GM23338 (cell line): ENCODE measurements at regions not wholly inside any gene's neighbourhood (a gene's known extent, or its start where the extent isn't known, plus 50 kb on each side); places are given as distances from the start of the nearest gene placed in this dataset.

Source experiments
- ATAC-seq: fragments of 200-7000 bp; cut with Tn5 transposase; 3 replicates; pipeline ENCODE4 v1.9.1; 2020
- DNase-seq: peaks from one replicate; pipeline ENCODE4 v3.0.0-alpha.2; 2015; ENCODE audit warnings: low spot score
- H2AFZ ChIP-seq: fragments of 200-600 bp; sonication (generic); 2 replicates; pipeline ENCODE4 v1.8.0; 2016; ENCODE audit warnings: antibody characterized with exemption, mild to moderate bottlenecking, moderate library complexity
- H3F3A ChIP-seq: fragments of 200-600 bp; sonication (generic); replicated peaks from 2 replicates; pipeline ENCODE4 v1.8.0; 2017; ENCODE audit warnings: antibody characterized with exemption, mixed run types, low read depth
- H3K27ac ChIP-seq: fragments of 200-600 bp; sonication (generic); 2 replicates; pipeline ENCODE4 v1.6.1; 2016; ENCODE audit warnings: low read depth
- H3K27me3 ChIP-seq: fragments of 200-600 bp; sonication (generic); 2 replicates; pipeline ENCODE4 v1.8.0; 2016; ENCODE audit warnings: mild to moderate bottlenecking, mixed run types, moderate library complexity; ENCODE audit not compliant: insufficient read depth
- H3K36me3 ChIP-seq: fragments of 200-600 bp; sonication (generic); 2 replicates; pipeline ENCODE4 v1.8.0; 2016; ENCODE audit warnings: mild to moderate bottlenecking; ENCODE audit not compliant: insufficient read depth
- H3K4me1 ChIP-seq: fragments of 200-600 bp; sonication (generic); 2 replicates; pipeline ENCODE4 v1.8.0; 2016; ENCODE audit warnings: mild to moderate bottlenecking, moderate library complexity; ENCODE audit not compliant: insufficient read depth
- H3K4me2 ChIP-seq: fragments of 200-600 bp; sonication (generic); 2 replicates; pipeline ENCODE4 v1.7.1; 2017; ENCODE audit warnings: mixed run types
- H3K4me3 ChIP-seq: fragments of 200-600 bp; sonication (generic); 2 replicates; pipeline ENCODE4 v1.6.1; 2016; ENCODE audit warnings: mixed run types
- H3K79me2 ChIP-seq: fragments of 200-600 bp; sonication (generic); replicated peaks from 2 replicates; pipeline ENCODE4 v1.8.0; 2017; ENCODE audit warnings: mild to moderate bottlenecking; ENCODE audit not compliant: insufficient read depth
- H3K9me2 ChIP-seq: fragments of 200-600 bp; sonication (generic); 2 replicates; pipeline ENCODE4 v1.8.0; 2017; ENCODE audit not compliant: insufficient read depth
- H4K20me1 ChIP-seq: fragments of 200-600 bp; sonication (generic); replicated peaks from 2 replicates; pipeline ENCODE4 v1.8.0; 2017; ENCODE audit warnings: mild to moderate bottlenecking; ENCODE audit not compliant: insufficient read depth
- H3K27ac Mint-ChIP-seq: 2 replicates; pipeline ENCODE4 v1.8.0; 2020; ENCODE audit warnings: inconsistent platforms, mild to moderate bottlenecking, moderate library complexity, mixed read lengths
- H3K27me3 Mint-ChIP-seq: 3 replicates; pipeline ENCODE4 v1.8.0; 2022; ENCODE audit warnings: low read depth, mild to moderate bottlenecking, moderate library complexity, mixed read lengths, inconsistent platforms; ENCODE audit not compliant: insufficient read depth, poor library complexity
- H3K36me3 Mint-ChIP-seq: 3 replicates; pipeline ENCODE4 v1.8.0; 2021; ENCODE audit warnings: low read depth, mild to moderate bottlenecking, inconsistent platforms, moderate library complexity, mixed read lengths
- H3K4me1 Mint-ChIP-seq: 3 replicates; pipeline ENCODE4 v1.8.0; 2020; ENCODE audit warnings: mild to moderate bottlenecking, inconsistent platforms, mixed read lengths
- H3K4me3 Mint-ChIP-seq: 3 replicates; pipeline ENCODE4 v1.8.0; 2021; ENCODE audit warnings: moderate library complexity, mild to moderate bottlenecking, inconsistent platforms, mixed read lengths
- H3K9me3 Mint-ChIP-seq: 3 replicates; pipeline ENCODE4 v1.8.0; 2020; ENCODE audit warnings: moderate library complexity, mild to moderate bottlenecking, inconsistent platforms, mixed read lengths
- CREB1 ChIP-seq: fragments of 250-450 bp; sonication (Bioruptor Pico); IDR thresholded peaks from 2 replicates; pipeline ENCODE4 v1.5.0; 2020; ENCODE audit warnings: low read depth, mild to moderate bottlenecking, moderate library complexity
- EZH2 ChIP-seq: fragments of 200-600 bp; sonication (generic); IDR thresholded peaks from one replicate; pipeline ENCODE4 v1.8.0; 2017; ENCODE audit warnings: antibody characterized with exemption, mild to moderate bottlenecking, low read depth; ENCODE audit not compliant: unreplicated experiment
- EZH2phosphoT487 ChIP-seq: fragments of 200-600 bp; sonication (generic); IDR thresholded peaks from one replicate; pipeline ENCODE4 v1.8.1; 2018; ENCODE audit warnings: antibody characterized with exemption; ENCODE audit not compliant: unreplicated experiment
- JUNB ChIP-seq: IDR thresholded peaks from one replicate; pipeline ENCODE4 v1.6.1; 2016; ENCODE audit warnings: antibody characterized with exemption; ENCODE audit not compliant: unreplicated experiment
- NANOG ChIP-seq: IDR thresholded peaks from 2 replicates; pipeline ENCODE4 v1.6.1; 2016; ENCODE audit warnings: antibody characterized with exemption, borderline replicate concordance
- POLR2AphosphoS5 ChIP-seq: IDR thresholded peaks from 2 replicates; pipeline ENCODE4 v1.6.1; 2016; ENCODE audit warnings: antibody characterized with exemption, low read depth
- STAT1 ChIP-seq: IDR thresholded peaks from one replicate; pipeline ENCODE4 v1.6.1; 2016; ENCODE audit warnings: antibody characterized with exemption; ENCODE audit not compliant: unreplicated experiment
- ZNF114 ChIP-seq: fragments of 250-450 bp; sonication (Bioruptor Pico); IDR thresholded peaks from 2 replicates; pipeline ENCODE4 v1.5.0; 2020; ENCODE audit warnings: mild to moderate bottlenecking, moderate library complexity
- ZNF331 ChIP-seq: fragments of 250-450 bp; sonication (Bioruptor Pico); IDR thresholded peaks from 2 replicates; pipeline ENCODE4 v1.5.0; 2020; ENCODE audit warnings: low read depth, mild to moderate bottlenecking, moderate library complexity
- TF ChIP-seq, protein P1 (sequence below): IDR thresholded peaks from one replicate; pipeline ENCODE4 v1.6.1; 2018; ENCODE audit warnings: antibody characterized with exemption; ENCODE audit not compliant: unreplicated experiment
- TF ChIP-seq, protein P2 (sequence below): fragments of 250-450 bp; sonication (Bioruptor Pico); IDR thresholded peaks from 2 replicates; pipeline ENCODE4 v1.5.0; 2020; ENCODE audit warnings: mild to moderate bottlenecking, moderate library complexity

GRCh38 chr2:118711603-118712002, 135.8 kb downstream of the EN1 start (continued):
- TF ChIP-seq, protein P1, sequence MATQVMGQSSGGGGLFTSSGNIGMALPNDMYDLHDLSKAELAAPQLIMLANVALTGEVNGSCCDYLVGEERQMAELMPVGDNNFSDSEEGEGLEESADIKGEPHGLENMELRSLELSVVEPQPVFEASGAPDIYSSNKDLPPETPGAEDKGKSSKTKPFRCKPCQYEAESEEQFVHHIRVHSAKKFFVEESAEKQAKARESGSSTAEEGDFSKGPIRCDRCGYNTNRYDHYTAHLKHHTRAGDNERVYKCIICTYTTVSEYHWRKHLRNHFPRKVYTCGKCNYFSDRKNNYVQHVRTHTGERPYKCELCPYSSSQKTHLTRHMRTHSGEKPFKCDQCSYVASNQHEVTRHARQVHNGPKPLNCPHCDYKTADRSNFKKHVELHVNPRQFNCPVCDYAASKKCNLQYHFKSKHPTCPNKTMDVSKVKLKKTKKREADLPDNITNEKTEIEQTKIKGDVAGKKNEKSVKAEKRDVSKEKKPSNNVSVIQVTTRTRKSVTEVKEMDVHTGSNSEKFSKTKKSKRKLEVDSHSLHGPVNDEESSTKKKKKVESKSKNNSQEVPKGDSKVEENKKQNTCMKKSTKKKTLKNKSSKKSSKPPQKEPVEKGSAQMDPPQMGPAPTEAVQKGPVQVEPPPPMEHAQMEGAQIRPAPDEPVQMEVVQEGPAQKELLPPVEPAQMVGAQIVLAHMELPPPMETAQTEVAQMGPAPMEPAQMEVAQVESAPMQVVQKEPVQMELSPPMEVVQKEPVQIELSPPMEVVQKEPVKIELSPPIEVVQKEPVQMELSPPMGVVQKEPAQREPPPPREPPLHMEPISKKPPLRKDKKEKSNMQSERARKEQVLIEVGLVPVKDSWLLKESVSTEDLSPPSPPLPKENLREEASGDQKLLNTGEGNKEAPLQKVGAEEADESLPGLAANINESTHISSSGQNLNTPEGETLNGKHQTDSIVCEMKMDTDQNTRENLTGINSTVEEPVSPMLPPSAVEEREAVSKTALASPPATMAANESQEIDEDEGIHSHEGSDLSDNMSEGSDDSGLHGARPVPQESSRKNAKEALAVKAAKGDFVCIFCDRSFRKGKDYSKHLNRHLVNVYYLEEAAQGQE = no peak
- TF ChIP-seq EZH2phosphoT487 (no peak), EZH2 (no peak), ZNF331 (no peak), NANOG (no peak), ZNF114 (CRISPR knock-in tag) (no peak), CREB1 (CRISPR knock-in tag) (no peak), STAT1 (no peak), JUNB (no peak)

- Mint-ChIP-seq H3K4me1 (peaks cover 12% of the 10 kb centered on the region; the same call in 2 of the 3 replicates), H3K4me3 (no peak overlapping the region), H3K27ac (no peak overlapping the region), H3K27me3 (peaks cover 10% of the 10 kb centered on the region), H3K9me3 (no peaks in the 10 kb centered on the region; the same call in 2 of the 3 replicates), H3K36me3 (no peaks in the 10 kb centered on the region; the same call in 2 of the 3 replicates)
- H3K4me3 ChIP-seq = no peak overlapping the region
- H4K20me1 ChIP-seq = no peaks in the 10 kb centered on the region
- ATAC-seq (no peak), DNase-seq (no peak)
- no peaks in the 10 kb centered on the region for H3K36me3 ChIP-seq
- 0 out of 2 replicates have a peak, but pooled peaks cover 3% of the 10 kb centered on the region for H3K9me2 ChIP-seq
- H3K27ac ChIP-seq = no peak overlapping the region
- no peak overlapping the region for H3K4me2 ChIP-seq
- no peaks in the 10 kb centered on the region for H3K27me3 ChIP-seq
- no peak overlapping the region for H2AFZ ChIP-seq
- no peaks in the 10 kb centered on the region for H3K4me1 ChIP-seq
- H3K79me2 ChIP-seq = no peaks in the 10 kb centered on the region
- H3F3A ChIP-seq = no peaks in the 10 kb centered on the region
- no peak for TF ChIP-seq STAT1
- TF ChIP-seq, protein P1 = no peak
- no peak for TF ChIP-seq NANOG
- no peak for TF ChIP-seq JUNB
- TF ChIP-seq, protein P2, sequence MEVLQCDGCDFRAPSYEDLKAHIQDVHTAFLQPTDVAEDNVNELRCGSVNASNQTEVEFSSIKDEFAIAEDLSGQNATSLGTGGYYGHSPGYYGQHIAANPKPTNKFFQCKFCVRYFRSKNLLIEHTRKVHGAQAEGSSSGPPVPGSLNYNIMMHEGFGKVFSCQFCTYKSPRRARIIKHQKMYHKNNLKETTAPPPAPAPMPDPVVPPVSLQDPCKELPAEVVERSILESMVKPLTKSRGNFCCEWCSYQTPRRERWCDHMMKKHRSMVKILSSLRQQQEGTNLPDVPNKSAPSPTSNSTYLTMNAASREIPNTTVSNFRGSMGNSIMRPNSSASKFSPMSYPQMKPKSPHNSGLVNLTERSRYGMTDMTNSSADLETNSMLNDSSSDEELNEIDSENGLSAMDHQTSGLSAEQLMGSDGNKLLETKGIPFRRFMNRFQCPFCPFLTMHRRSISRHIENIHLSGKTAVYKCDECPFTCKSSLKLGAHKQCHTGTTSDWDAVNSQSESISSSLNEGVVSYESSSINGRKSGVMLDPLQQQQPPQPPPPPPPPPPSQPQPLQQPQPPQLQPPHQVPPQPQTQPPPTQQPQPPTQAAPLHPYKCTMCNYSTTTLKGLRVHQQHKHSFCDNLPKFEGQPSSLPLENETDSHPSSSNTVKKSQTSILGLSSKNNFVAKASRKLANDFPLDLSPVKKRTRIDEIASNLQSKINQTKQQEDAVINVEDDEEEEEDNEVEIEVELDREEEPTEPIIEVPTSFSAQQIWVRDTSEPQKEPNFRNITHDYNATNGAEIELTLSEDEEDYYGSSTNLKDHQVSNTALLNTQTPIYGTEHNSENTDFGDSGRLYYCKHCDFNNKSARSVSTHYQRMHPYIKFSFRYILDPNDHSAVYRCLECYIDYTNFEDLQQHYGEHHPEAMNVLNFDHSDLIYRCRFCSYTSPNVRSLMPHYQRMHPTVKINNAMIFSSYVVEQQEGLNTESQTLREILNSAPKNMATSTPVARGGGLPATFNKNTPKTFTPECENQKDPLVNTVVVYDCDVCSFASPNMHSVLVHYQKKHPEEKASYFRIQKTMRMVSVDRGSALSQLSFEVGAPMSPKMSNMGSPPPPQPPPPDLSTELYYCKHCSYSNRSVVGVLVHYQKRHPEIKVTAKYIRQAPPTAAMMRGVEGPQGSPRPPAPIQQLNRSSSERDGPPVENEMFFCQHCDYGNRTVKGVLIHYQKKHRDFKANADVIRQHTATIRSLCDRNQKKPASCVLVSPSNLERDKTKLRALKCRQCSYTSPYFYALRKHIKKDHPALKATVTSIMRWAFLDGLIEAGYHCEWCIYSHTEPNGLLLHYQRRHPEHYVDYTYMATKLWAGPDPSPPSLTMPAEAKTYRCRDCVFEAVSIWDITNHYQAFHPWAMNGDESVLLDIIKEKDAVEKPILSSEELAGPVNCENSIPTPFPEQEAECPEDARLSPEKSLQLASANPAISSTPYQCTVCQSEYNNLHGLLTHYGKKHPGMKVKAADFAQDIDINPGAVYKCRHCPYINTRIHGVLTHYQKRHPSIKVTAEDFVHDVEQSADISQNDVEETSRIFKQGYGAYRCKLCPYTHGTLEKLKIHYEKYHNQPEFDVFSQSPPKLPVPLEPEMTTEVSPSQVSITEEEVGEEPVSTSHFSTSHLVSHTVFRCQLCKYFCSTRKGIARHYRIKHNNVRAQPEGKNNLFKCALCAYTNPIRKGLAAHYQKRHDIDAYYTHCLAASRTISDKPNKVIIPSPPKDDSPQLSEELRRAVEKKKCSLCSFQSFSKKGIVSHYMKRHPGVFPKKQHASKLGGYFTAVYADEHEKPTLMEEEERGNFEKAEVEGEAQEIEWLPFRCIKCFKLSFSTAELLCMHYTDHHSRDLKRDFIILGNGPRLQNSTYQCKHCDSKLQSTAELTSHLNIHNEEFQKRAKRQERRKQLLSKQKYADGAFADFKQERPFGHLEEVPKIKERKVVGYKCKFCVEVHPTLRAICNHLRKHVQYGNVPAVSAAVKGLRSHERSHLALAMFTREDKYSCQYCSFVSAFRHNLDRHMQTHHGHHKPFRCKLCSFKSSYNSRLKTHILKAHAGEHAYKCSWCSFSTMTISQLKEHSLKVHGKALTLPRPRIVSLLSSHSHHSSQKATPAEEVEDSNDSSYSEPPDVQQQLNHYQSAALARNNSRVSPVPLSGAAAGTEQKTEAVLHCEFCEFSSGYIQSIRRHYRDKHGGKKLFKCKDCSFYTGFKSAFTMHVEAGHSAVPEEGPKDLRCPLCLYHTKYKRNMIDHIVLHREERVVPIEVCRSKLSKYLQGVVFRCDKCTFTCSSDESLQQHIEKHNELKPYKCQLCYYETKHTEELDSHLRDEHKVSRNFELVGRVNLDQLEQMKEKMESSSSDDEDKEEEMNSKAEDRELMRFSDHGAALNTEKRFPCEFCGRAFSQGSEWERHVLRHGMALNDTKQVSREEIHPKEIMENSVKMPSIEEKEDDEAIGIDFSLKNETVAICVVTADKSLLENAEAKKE (CRISPR knock-in tag) = no peak
- TF ChIP-seq POLR2AphosphoS5 = no peak
- no peak for TF ChIP-seq ZNF331
- TF ChIP-seq EZH2phosphoT487 = no peak
- TF ChIP-seq CREB1 (CRISPR knock-in tag) = no peak
Measured at GRCh38 chr2:118710481-118710880, 137.0 kb downstream of the EN1 start.
